K562 (cell line): ENCODE measurements at regions not wholly inside any gene's neighbourhood (a gene's known extent, or its start where the extent isn't known, plus 50 kb on each side); places are given as distances from the start of the nearest gene placed in this dataset.

Experiments used
- ATAC-seq: fragments of 200-7000 bp; cut with Tn5 transposase; 3 replicates; pipeline ENCODE4 v1.9.1; 2020; ENCODE audit warnings: moderate library complexity
- BruUV-seq: library from RNA; stranded (reverse); fragments of 400-500 nt; replicated peaks from 2 replicates; lab custom pipeline; 2021; lab: Mats Ljungman, UMichigan
- CTCF ChIA-PET: fragments of 300-600 bp; formaldehyde crosslinking; extraction: SDS; loops from one replicate; lab custom pipeline; 2021; ENCODE audit warnings: low intra/inter-chr PET ratio; lab: Yijun Ruan, JAX
- POLR2A ChIA-PET: fragments of 300-600, 350-650 bp; sonication (Branson Sonifier 250); formaldehyde crosslinking; extraction: SDS; loops from one replicate; lab custom pipeline; 2021; ENCODE audit warnings: antibody characterized with exemption, inconsistent platforms; lab: Yijun Ruan, JAX
- DNase-seq, 4 experiments: peaks; one replicate each; pipeline versions ENCODE4 v3.0.0 to v3.0.0-alpha.2; 2011 to 2018; ENCODE audit warnings: low spot score in 3 of 4, mixed read lengths in 3 of 4; ENCODE audit errors: extremely low read depth in 1 of 4
- FAIRE-seq: peaks from 2 replicates; lab custom pipeline; 2011; peaks lifted over from hg19 to GRCh38; lab: Jason Lieb, UNC
- H2AFZ ChIP-seq: 2 replicates; pipeline ENCODE4 v1.6.0; 2011; ENCODE audit warnings: low read depth, low read length, control low read depth, inconsistent platforms
- H3K27ac ChIP-seq: fragments of 200-600 bp; 3 replicates; pipeline ENCODE4 v1.8.0; 2011; ENCODE audit warnings: low read depth, mild to moderate bottlenecking, control low read depth, inconsistent platforms, low read length, moderate library complexity, mixed read lengths; ENCODE audit errors: extremely low read depth
- H3K27me3 ChIP-seq, 2 experiments: fragments of 300-600 bp in 1 of 2; 2 replicates in 1 of 2; 3 replicates in 1 of 2; pipeline versions ENCODE4 v1.6.0 to v1.8.0; 2011; ENCODE audit warnings: inconsistent platforms in 2 of 2, low read length in 2 of 2, mild to moderate bottlenecking in 1 of 2, mixed read lengths in 1 of 2, moderate library complexity in 1 of 2; ENCODE audit not compliant: control insufficient read depth in 2 of 2, insufficient read depth in 2 of 2
- H3K36me3 ChIP-seq: fragments of 300-600 bp; 3 replicates; pipeline ENCODE4 v1.8.0; 2011; ENCODE audit warnings: mild to moderate bottlenecking, low read length, inconsistent platforms; ENCODE audit not compliant: control insufficient read depth, insufficient read depth
- H3K4me1 ChIP-seq, 2 experiments: fragments of 200-600 bp in 1 of 2; replicated peaks in 1 of 2; 2 replicates in 1 of 2; 3 replicates in 1 of 2; pipeline versions ENCODE4 v1.5.1 to v1.8.0; 2011; ENCODE audit warnings: inconsistent platforms in 2 of 2, low read length in 2 of 2, mild to moderate bottlenecking in 1 of 2, mixed read lengths in 1 of 2, moderate library complexity in 1 of 2; ENCODE audit not compliant: control insufficient read depth in 2 of 2, insufficient read depth in 2 of 2
- H3K4me2 ChIP-seq: 2 replicates; pipeline ENCODE4 v1.6.1; 2011; ENCODE audit warnings: low read length, control low read depth, inconsistent platforms, mixed read lengths; ENCODE audit not compliant: insufficient read depth
- H3K4me3 ChIP-seq: fragments of 200-600 bp; sonication (generic), shearing (Covaris generic); 2 replicates; pipeline ENCODE4 v1.5.1; 2016; ENCODE audit warnings: control low read depth, inconsistent platforms
- H3K79me2 ChIP-seq: fragments of 200-600 bp; 3 replicates; pipeline ENCODE4 v1.8.0; 2011; ENCODE audit warnings: low read length, inconsistent platforms; ENCODE audit not compliant: control insufficient read depth, insufficient read depth
- H3K9ac ChIP-seq, 2 experiments: 2 replicates each; pipeline versions ENCODE4 v1.6.0 to v1.6.1; 2011; ENCODE audit warnings: low read depth in 2 of 2, low read length in 2 of 2, control low read depth in 1 of 2, inconsistent platforms in 1 of 2, mild to moderate bottlenecking in 1 of 2, mixed read lengths in 1 of 2; ENCODE audit not compliant: insufficient read depth in 1 of 2
- H3K9me1 ChIP-seq: one replicate; pipeline ENCODE4 v1.6.0; 2011; ENCODE audit warnings: inconsistent platforms, mild to moderate bottlenecking, low read length, moderate library complexity; ENCODE audit not compliant: control insufficient read depth, insufficient read depth
- H3K9me3 ChIP-seq: replicated peaks from 2 replicates; pipeline ENCODE4 v1.5.1; 2011; ENCODE audit warnings: low read depth, low read length, inconsistent platforms; ENCODE audit not compliant: control insufficient read depth, insufficient read depth
- H4K20me1 ChIP-seq: replicated peaks from 2 replicates; pipeline ENCODE4 v1.6.1; 2011; ENCODE audit warnings: low read length, inconsistent platforms, mixed read lengths; ENCODE audit not compliant: control insufficient read depth, insufficient read depth
- ATF2 ChIP-seq: sonication (generic); formaldehyde crosslinking; IDR thresholded peaks from 2 replicates; pipeline ENCODE4 v1.8.1; 2022; ENCODE audit warnings: missing genetic modification reagents
- BCLAF1 ChIP-seq, 2 experiments: fragments of 450-650 bp in 1 of 2; IDR thresholded peaks; 2 replicates each; pipeline ENCODE4 v1.6.1; 2011 to 2017; ENCODE audit warnings: low read depth in 2 of 2, antibody characterized with exemption in 1 of 2, borderline replicate concordance in 1 of 2, low read length in 1 of 2, mild to moderate bottlenecking in 1 of 2, mixed read lengths in 1 of 2; ENCODE audit not compliant: control insufficient read depth in 1 of 2
- CHD1 ChIP-seq: fragments of 200-600 bp; sonication (generic); IDR thresholded peaks from one replicate; pipeline ENCODE4 v1.6.1; 2012; ENCODE audit warnings: mild to moderate bottlenecking, moderate library complexity, low read length, inconsistent platforms
- CREBBP ChIP-seq: IDR thresholded peaks from one replicate; pipeline ENCODE4 v1.6.1; 2012; ENCODE audit warnings: low read depth, mild to moderate bottlenecking, control low read depth, inconsistent platforms, low read length
- EWSR1 ChIP-seq: fragments of 450-650 bp; IDR thresholded peaks from 2 replicates; pipeline ENCODE4 v1.6.1; 2018; ENCODE audit warnings: borderline replicate concordance, mild to moderate bottlenecking, low read depth, moderate library complexity; ENCODE audit not compliant: partially characterized antibody
- HNRNPK ChIP-seq: fragments of 200-400 bp; formaldehyde crosslinking; IDR thresholded peaks from one replicate; pipeline ENCODE4 v1.6.1; 2018; ENCODE audit warnings: mild to moderate bottlenecking, low read depth, low read length; ENCODE audit not compliant: poor library complexity, severe bottlenecking
- NFIC ChIP-seq: fragments of 450-650 bp; IDR thresholded peaks from 2 replicates; pipeline ENCODE4 v1.6.1; 2017; ENCODE audit warnings: mild to moderate bottlenecking, inconsistent platforms
- TSHZ1 ChIP-seq: fragments of 250-450 bp; sonication (Bioruptor Pico); IDR thresholded peaks from 2 replicates; pipeline ENCODE4 v1.4.0; 2020; ENCODE audit warnings: mild to moderate bottlenecking, moderate library complexity
- ZBTB2 ChIP-seq: fragments of 450-650 bp; IDR thresholded peaks from 2 replicates; pipeline ENCODE4 v1.6.1; 2016; ENCODE audit warnings: antibody characterized with exemption
- ZNF253 ChIP-seq: fragments of 250-450 bp; sonication (Bioruptor Pico); conservative IDR thresholded peaks from 2 replicates; pipeline ENCODE4 v1.6.1; 2021; ENCODE audit warnings: mild to moderate bottlenecking
- ZNF668 ChIP-seq: fragments of 250-450 bp; sonication (Bioruptor Pico); IDR thresholded peaks from 2 replicates; pipeline ENCODE4 v1.8.0; 2022; ENCODE audit warnings: mild to moderate bottlenecking, inconsistent platforms
- ZNF75A ChIP-seq: fragments of 450-650 bp; formaldehyde crosslinking; IDR thresholded peaks from 2 replicates; pipeline ENCODE4 v1.4.0; 2020; ENCODE audit warnings: mild to moderate bottlenecking
- WGBS: fragments of 100-300 bp; shearing (Covaris generic); methylation state at CpG from one replicate; pipeline ENCODE4 v1.1.6; 2016; ENCODE audit warnings: low coverage, mixed read lengths; ENCODE audit not compliant: insufficient coverage; ENCODE audit errors: missing lambda C conversion rate; 5-methylcytosine and 5-hydroxymethylcytosine counted together
- in situ Hi-C: fragments of 300-500 bp; cut with MboI; formaldehyde crosslinking; loops from 4 replicates; pipeline ENCODE4 v1.15.0; 2018; ENCODE audit warnings: inconsistent platforms, mixed read lengths
- intact Hi-C: fragments of 100-400 bp; cut with micrococcal nuclease; formaldehyde crosslinking; loops from 2 replicates; pipeline ENCODE4 v1.14.2; 2022

- no peak for DNase-seq
- in situ Hi-C loops = no loop called here
- Histone ChIP-seq H3K4me3 (no peak overlapping the region), H3K9ac (no peak overlapping the region)
- BruUV-seq = no TSS peak
- 0% methylated on average over 6 of the region's 6 CpGs for WGBS
- TF ChIP-seq ATF2 (no peak), EWSR1 (no peak), ZNF668 (CRISPR knock-in tag) (no peak), ZNF253 (no peak), ZBTB2 (no peak), CHD1 (no peak), BCLAF1 (IDR thresholded peaks at IDR 0.05; ENCODE audit: borderline replicate concordance in 1 of 2, control insufficient read depth in 1 of 2, low read depth in 2 of 2, low read length in 1 of 2) (no peak), TSHZ1 (CRISPR knock-in tag) (no peak), CREBBP (no peak), NFIC (no peak), ZNF75A (CRISPR knock-in tag) (no peak), HNRNPK (no peak)
- TF ChIP-seq, all 486 proteins: peak for 0
- CTCF ChIA-PET = no interaction called here
- peaks cover 0 to 17% of the 10 kb centered on the region in 2 experiments; a peak in 2 of 5 replicates for H3K27me3 ChIP-seq
- ATAC-seq (no peak), FAIRE-seq (no peak)
- intact Hi-C loops = no loop called here
- H3K4me2 ChIP-seq = no peak overlapping the region
- no peak overlapping the region for H3K27ac ChIP-seq
- no peaks in the 10 kb centered on the region for H3K79me2 ChIP-seq
- H3K4me1 ChIP-seq = no peaks in the 10 kb centered on the region
- POLR2A ChIA-PET = interaction anchor here (0.7 to 1.0 kb wide), 2 partner anchors 17 to 63 kb away, joined by 3 to 4 read pairs; no protein-coding TSS in a partner anchor
- no peak overlapping the region for H2AFZ ChIP-seq
- no peaks in the 10 kb centered on the region for H3K36me3 ChIP-seq
- H4K20me1 ChIP-seq = no peaks in the 10 kb centered on the region
- H3K9me1 ChIP-seq = no peaks in the 10 kb centered on the region
- H3K9me3 ChIP-seq = no peaks in the 10 kb centered on the region
Observed at GRCh38 chr22:48207919-48208535, 1445.6 kb downstream of the TBC1D22A start.
